SK-N-MC (cell line): ENCODE measurements at regions not wholly inside any gene's neighbourhood (a gene's known extent, or its start where the extent isn't known, plus 50 kb on each side); places are given as distances from the start of the nearest gene placed in this dataset.

Source experiments
- EZH2 ChIP-seq: fragments of 200-600 bp; sonication (generic); IDR thresholded peaks from one replicate; pipeline ENCODE4 v1.6.1; 2017; ENCODE audit warnings: antibody characterized with exemption
- FOXP2 ChIP-seq: optimal IDR thresholded peaks from 2 replicates; pipeline ENCODE3; 2011; ENCODE audit warnings: mild to moderate bottlenecking, moderate library complexity; ENCODE audit not compliant: insufficient read depth; ENCODE audit errors: extremely low read length, control extremely low read depth
- POLR2AphosphoS5 ChIP-seq: IDR thresholded peaks from 2 replicates; pipeline ENCODE4 v1.6.1; 2012; ENCODE audit warnings: mild to moderate bottlenecking, low read depth, low read length, borderline replicate concordance

GRCh38 chr3:106860182-106860581 is 517.1 kb upstream of the CCDC54 start:
- TF ChIP-seq POLR2AphosphoS5 = no peak
- no peak for TF ChIP-seq EZH2
- TF ChIP-seq FOXP2 = no peak
